ENCODE measurements at regions not wholly inside any gene's neighbourhood (a gene's known extent, or its start where the extent isn't known, plus 50 kb on each side); places are given as distances from the start of the nearest gene placed in this dataset.

DNA sequence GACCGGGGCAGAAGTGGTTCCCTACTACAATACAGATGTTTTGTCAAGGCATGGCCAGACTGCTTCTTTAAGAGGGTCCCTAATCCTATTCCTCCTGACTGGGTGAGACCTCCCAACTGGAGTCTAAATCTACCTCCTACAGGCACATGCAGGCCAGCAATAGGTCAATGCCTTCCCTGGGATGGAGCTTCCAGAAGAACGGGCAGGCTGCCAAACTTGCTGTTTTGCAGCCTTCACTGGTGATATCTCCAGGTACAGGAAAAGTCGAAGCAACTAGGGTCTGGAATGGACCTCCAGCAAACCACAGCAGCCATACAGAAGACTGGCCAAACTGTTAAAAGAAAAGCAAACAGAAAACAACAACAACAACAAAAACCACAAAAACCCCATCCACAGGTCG is 678.4 kb upstream of the DIAPH2 start:
- Mint-ChIP-seq H3K27ac (no peak overlapping the region), H3K4me3 (no peak overlapping the region), H3K9me3 (peaks cover 0 to 7% (median 0%) of the 10 kb centered on the region in 8 donors), H3K36me3 (no peaks in the 10 kb centered on the region), H3K4me1 (no peaks in the 10 kb centered on the region), H3K27me3 (no peaks in the 10 kb centered on the region)
- Histone ChIP-seq H3K4me3 (ENCODE audit: low read length in 2 of 2) (no peak overlapping the region), H3K27ac (ENCODE audit: low read depth, low read length) (no peak overlapping the region), H3K27me3 (ENCODE audit: insufficient read depth, low read length) (no peaks in the 10 kb centered on the region), H3K9me3 (ENCODE audit: control insufficient read depth in 1 of 2, low read length in 2 of 2) (no peaks in the 10 kb centered on the region), H3K4me1 (ENCODE audit: insufficient read depth, low read length) (no peaks in the 10 kb centered on the region), H3K36me3 (ENCODE audit: insufficient read depth, low read length) (no peaks in the 10 kb centered on the region)
- POLR2A ChIA-PET (ENCODE audit: partially characterized antibody): no interaction called here
- CTCF ChIA-PET (ENCODE audit: partially characterized antibody): no interaction called here
- DNase-seq: no peak
- intact Hi-C loops (cut with micrococcal nuclease): no loop called here

- POLR2A ChIA-PET (ENCODE audit: partially characterized antibody): no interaction called here
- no peaks in the 10 kb centered on the region for H3K27me3 Mint-ChIP-seq
- H3K4me1 Mint-ChIP-seq: no peaks in the 10 kb centered on the region
- Histone ChIP-seq H3K27ac (ENCODE audit: low read depth, low read length) (no peak overlapping the region), H3K4me1 (ENCODE audit: insufficient read depth, low read length) (no peaks in the 10 kb centered on the region), H3K4me3 (ENCODE audit: low read length in 2 of 2) (no peak overlapping the region), H3K27me3 (ENCODE audit: insufficient read depth, low read length) (no peaks in the 10 kb centered on the region), H3K36me3 (ENCODE audit: insufficient read depth, low read length) (no peaks in the 10 kb centered on the region), H3K9me3 (ENCODE audit: control insufficient read depth in 1 of 2, low read length in 2 of 2) (no peaks in the 10 kb centered on the region)
- H3K4me3 Mint-ChIP-seq: no peak overlapping the region
- H3K27ac Mint-ChIP-seq: no peak overlapping the region
- peaks cover 0 to 4% (median 0%) of the 10 kb centered on the region in 8 donors for H3K9me3 Mint-ChIP-seq
- DNase-seq: no peak
- CTCF ChIA-PET (ENCODE audit: partially characterized antibody): no interaction called here
- intact Hi-C loops (cut with micrococcal nuclease): no loop called here
- no peaks in the 10 kb centered on the region for H3K36me3 Mint-ChIP-seq
These were observed 657.2 kb upstream of the DIAPH2 start for GRCh38 chrX:96027407-96027806.

DNA sequence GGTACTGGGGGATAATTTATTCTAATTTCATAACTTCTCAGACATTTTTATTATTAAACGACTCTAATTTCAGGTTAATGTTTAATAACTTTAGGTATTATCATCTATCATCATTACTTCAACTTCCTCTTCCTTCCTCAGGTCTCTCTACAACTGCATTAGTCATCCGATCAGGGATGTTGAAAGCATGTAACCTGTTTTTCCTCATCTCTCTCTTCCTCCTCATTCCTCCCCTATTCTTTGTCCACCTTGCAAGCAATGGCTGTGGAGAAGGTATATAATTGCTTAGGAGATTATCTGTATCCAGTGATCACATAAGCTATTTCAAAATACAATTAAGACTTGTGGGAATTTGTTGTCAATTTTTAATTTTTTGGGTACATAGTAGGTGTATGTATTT is 632.6 kb upstream of the DIAPH2 start:
- Histone ChIP-seq H3K27ac (ENCODE audit: low read depth, low read length) (no peak overlapping the region), H3K27me3 (ENCODE audit: insufficient read depth, low read length) (no peaks in the 10 kb centered on the region), H3K36me3 (ENCODE audit: insufficient read depth, low read length) (no peaks in the 10 kb centered on the region), H3K4me3 (ENCODE audit: low read length in 2 of 2) (no peak overlapping the region), H3K9me3 (ENCODE audit: control insufficient read depth in 1 of 2, low read length in 2 of 2) (no peaks in the 10 kb centered on the region), H3K4me1 (ENCODE audit: insufficient read depth, low read length) (no peaks in the 10 kb centered on the region)
- ChIA-PET CTCF (ENCODE audit: partially characterized antibody) (no interaction called here), POLR2A (ENCODE audit: partially characterized antibody) (no interaction called here)
- Mint-ChIP-seq H3K27ac (no peak overlapping the region), H3K9me3 (peaks cover 0 to 7% (median 1%) of the 10 kb centered on the region in 8 donors), H3K4me1 (no peaks in the 10 kb centered on the region), H3K27me3 (no peaks in the 10 kb centered on the region), H3K36me3 (no peaks in the 10 kb centered on the region), H3K4me3 (no peak overlapping the region)
- intact Hi-C loops (cut with micrococcal nuclease): no loop called here
- DNase-seq: no peak

DNA sequence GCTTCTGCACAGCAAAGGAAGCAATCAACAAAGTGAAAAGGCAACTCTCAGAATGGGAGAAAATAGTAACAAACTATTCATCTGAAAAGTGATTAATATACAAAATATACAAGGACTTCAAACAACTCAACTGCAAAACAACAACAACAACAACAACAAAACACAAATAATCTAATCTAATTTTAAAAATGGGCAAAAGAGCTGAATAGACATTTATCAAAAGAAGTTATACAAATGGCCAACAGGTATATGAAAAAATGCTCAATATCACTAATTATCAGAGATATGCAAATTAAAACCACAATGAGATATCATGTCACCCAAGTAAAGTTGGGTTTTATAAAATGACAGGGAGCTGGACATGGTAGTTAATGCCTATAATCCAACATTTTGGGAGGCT is 602.8 kb upstream of the DIAPH2 start:
- H3K36me3 Mint-ChIP-seq: no peaks in the 10 kb centered on the region
- H3K27ac Mint-ChIP-seq: no peak overlapping the region
- H3K27me3 Mint-ChIP-seq: no peaks in the 10 kb centered on the region
- Histone ChIP-seq H3K4me3 (ENCODE audit: low read length in 2 of 2) (no peak overlapping the region), H3K27ac (ENCODE audit: low read depth, low read length) (no peak overlapping the region), H3K4me1 (ENCODE audit: insufficient read depth, low read length) (no peaks in the 10 kb centered on the region), H3K27me3 (ENCODE audit: insufficient read depth, low read length) (no peaks in the 10 kb centered on the region), H3K9me3 (ENCODE audit: control insufficient read depth in 1 of 2, low read length in 2 of 2) (no peaks in the 10 kb centered on the region), H3K36me3 (ENCODE audit: insufficient read depth, low read length) (no peaks in the 10 kb centered on the region)
- ChIA-PET POLR2A (ENCODE audit: partially characterized antibody) (no interaction called here), CTCF (ENCODE audit: partially characterized antibody) (no interaction called here)
- H3K4me1 Mint-ChIP-seq: no peaks in the 10 kb centered on the region
- no peak overlapping the region for H3K4me3 Mint-ChIP-seq
- DNase-seq: no peak
- intact Hi-C loops (cut with micrococcal nuclease): no loop called here
- peaks cover 0 to 9% (median under 1%) of the 10 kb centered on the region in 8 donors for H3K9me3 Mint-ChIP-seq

DNA sequence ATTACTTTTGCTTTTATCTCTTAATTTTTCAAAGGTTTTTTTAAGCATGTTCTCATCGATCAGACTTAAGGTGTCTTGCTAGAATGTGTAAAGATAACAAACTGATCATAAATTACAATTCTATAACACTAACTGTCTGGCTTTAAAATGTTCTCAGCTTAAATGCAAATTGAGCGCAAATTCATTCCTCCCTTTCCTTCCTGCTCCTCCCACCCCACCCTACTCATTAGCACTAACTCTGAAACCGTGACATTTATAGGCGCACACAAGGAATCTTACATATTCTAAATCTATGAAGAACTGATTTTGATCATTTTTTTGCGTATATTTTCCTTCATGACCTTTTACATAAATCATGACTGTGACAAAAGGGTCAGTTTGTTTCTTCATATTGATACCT is 590.0 kb upstream of the DIAPH2 start:
- no peak for DNase-seq
- Histone ChIP-seq H3K27ac (ENCODE audit: low read depth, low read length) (no peak overlapping the region), H3K4me3 (ENCODE audit: low read length in 2 of 2) (no peak overlapping the region), H3K4me1 (ENCODE audit: insufficient read depth, low read length) (no peaks in the 10 kb centered on the region), H3K9me3 (ENCODE audit: control insufficient read depth in 1 of 2, low read length in 2 of 2) (no peaks in the 10 kb centered on the region), H3K27me3 (ENCODE audit: insufficient read depth, low read length) (no peaks in the 10 kb centered on the region), H3K36me3 (ENCODE audit: insufficient read depth, low read length) (no peaks in the 10 kb centered on the region)
- ChIA-PET CTCF (ENCODE audit: partially characterized antibody) (no interaction called here), POLR2A (ENCODE audit: partially characterized antibody) (no interaction called here)
- Mint-ChIP-seq H3K4me3 (no peak overlapping the region), H3K9me3 (peaks cover 0 to 4% (median 0%) of the 10 kb centered on the region in 8 donors), H3K27me3 (no peaks in the 10 kb centered on the region), H3K4me1 (no peaks in the 10 kb centered on the region), H3K36me3 (no peaks in the 10 kb centered on the region), H3K27ac (no peak overlapping the region)
- intact Hi-C loops (cut with micrococcal nuclease): no loop called here

GRCh38 chrX:96098471-96098870 is 586.2 kb upstream of the DIAPH2 start:
- no peak for DNase-seq
- H3K36me3 Mint-ChIP-seq: no peaks in the 10 kb centered on the region
- no peaks in the 10 kb centered on the region for H3K27me3 Mint-ChIP-seq
- no peak overlapping the region for H3K4me3 Mint-ChIP-seq
- H3K36me3 ChIP-seq (ENCODE audit: insufficient read depth, low read length): no peaks in the 10 kb centered on the region
- H3K4me3 ChIP-seq (ENCODE audit: low read length in 2 of 2): no peak overlapping the region
- H3K9me3 Mint-ChIP-seq: no peaks in the 10 kb centered on the region
- H3K9me3 ChIP-seq (ENCODE audit: control insufficient read depth in 1 of 2, low read length in 2 of 2): no peaks in the 10 kb centered on the region
- no peak overlapping the region for H3K27ac ChIP-seq (ENCODE audit: low read depth, low read length)
- no peak overlapping the region for H3K27ac Mint-ChIP-seq
- intact Hi-C loops (cut with micrococcal nuclease): no loop called here
- CTCF ChIA-PET (ENCODE audit: partially characterized antibody): no interaction called here
- H3K4me1 ChIP-seq (ENCODE audit: insufficient read depth, low read length): no peaks in the 10 kb centered on the region
- no peaks in the 10 kb centered on the region for H3K27me3 ChIP-seq (ENCODE audit: insufficient read depth, low read length)
- POLR2A ChIA-PET (ENCODE audit: partially characterized antibody): no interaction called here
- H3K4me1 Mint-ChIP-seq: no peaks in the 10 kb centered on the region

- Mint-ChIP-seq H3K9me3 (peaks cover 0 to 2% (median 0%) of the 10 kb centered on the region in 8 donors), H3K4me3 (no peak overlapping the region), H3K36me3 (no peaks in the 10 kb centered on the region), H3K27ac (no peak overlapping the region), H3K4me1 (no peaks in the 10 kb centered on the region), H3K27me3 (no peaks in the 10 kb centered on the region)
- no peaks in the 10 kb centered on the region for H3K4me1 ChIP-seq (ENCODE audit: insufficient read depth, low read length)
- intact Hi-C loops (cut with micrococcal nuclease): no loop called here
- no peak for DNase-seq
- ChIA-PET CTCF (ENCODE audit: partially characterized antibody) (no interaction called here), POLR2A (ENCODE audit: partially characterized antibody) (no interaction called here)
- no peaks in the 10 kb centered on the region for H3K27me3 ChIP-seq (ENCODE audit: insufficient read depth, low read length)
- H3K4me3 ChIP-seq (ENCODE audit: low read length in 2 of 2): no peak overlapping the region
- H3K9me3 ChIP-seq (ENCODE audit: control insufficient read depth in 1 of 2, low read length in 2 of 2): no peaks in the 10 kb centered on the region
- H3K36me3 ChIP-seq (ENCODE audit: insufficient read depth, low read length): no peaks in the 10 kb centered on the region
- no peak overlapping the region for H3K27ac ChIP-seq (ENCODE audit: low read depth, low read length)
These were observed 581.6 kb upstream of the DIAPH2 start for GRCh38 chrX:96102997-96103396.

DNA sequence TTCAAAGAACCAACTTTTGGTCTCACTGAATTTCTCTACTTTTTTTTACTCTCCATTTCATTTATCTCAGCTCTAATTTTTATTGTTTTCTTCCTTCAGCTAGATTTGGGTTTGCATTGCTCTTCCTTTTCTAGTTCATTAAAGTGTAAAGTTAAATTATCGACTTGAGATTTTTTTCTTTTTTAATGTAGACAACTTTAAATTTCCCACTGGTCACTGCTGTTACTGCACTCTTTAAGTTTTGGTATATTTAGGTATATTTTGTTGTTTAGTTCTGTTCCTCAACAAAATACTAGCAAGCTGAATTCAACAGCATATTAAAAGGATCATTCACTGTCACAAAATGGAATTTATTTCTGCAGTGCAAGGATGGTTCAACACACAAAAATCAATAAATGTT is 572.0 kb upstream of the DIAPH2 start:
- no peak for DNase-seq
- Mint-ChIP-seq H3K27me3 (no peaks in the 10 kb centered on the region), H3K9me3 (peaks cover 0 to 6% (median 0%) of the 10 kb centered on the region in 8 donors), H3K4me3 (no peak overlapping the region), H3K27ac (peak overlapping the region in 1 of 7 donors; percentile 49), H3K4me1 (no peaks in the 10 kb centered on the region), H3K36me3 (no peaks in the 10 kb centered on the region)
- POLR2A ChIA-PET (ENCODE audit: partially characterized antibody): no interaction called here
- no peak overlapping the region for H3K4me3 ChIP-seq (ENCODE audit: low read length in 2 of 2)
- H3K36me3 ChIP-seq (ENCODE audit: insufficient read depth, low read length): no peaks in the 10 kb centered on the region
- H3K4me1 ChIP-seq (ENCODE audit: insufficient read depth, low read length): no peaks in the 10 kb centered on the region
- H3K27me3 ChIP-seq (ENCODE audit: insufficient read depth, low read length): no peaks in the 10 kb centered on the region
- intact Hi-C loops (cut with micrococcal nuclease): no loop called here
- CTCF ChIA-PET (ENCODE audit: partially characterized antibody): no interaction called here
- H3K9me3 ChIP-seq (ENCODE audit: control insufficient read depth in 1 of 2, low read length in 2 of 2): no peaks in the 10 kb centered on the region
- no peak overlapping the region for H3K27ac ChIP-seq (ENCODE audit: low read depth, low read length)
